HG02938 (cell line): ENCODE measurements at regions not wholly inside any gene's neighbourhood (a gene's known extent, or its start where the extent isn't known, plus 50 kb on each side); places are given as distances from the start of the nearest gene placed in this dataset.

Experiments
- ATAC-seq: cut with Tn5 transposase; IDR thresholded peaks from one replicate; pipeline ENCODE4 v1.9.1; 2021; ENCODE audit warnings: mild to moderate bottlenecking, moderate library complexity; ENCODE audit not compliant: unreplicated experiment

- no peak for ATAC-seq
Measured at GRCh38 chr16:76612497-76612896, 335.3 kb downstream of the CNTNAP4 start.

- no peak for ATAC-seq
Measured at GRCh38 chr16:76614269-76614668, 337.1 kb downstream of the CNTNAP4 start.

GRCh38 chr16:76622876-76623275 lies 345.7 kb downstream of the CNTNAP4 start:
- ATAC-seq: no peak

GRCh38 chr16:76634847-76635697 lies 357.9 kb downstream of the CNTNAP4 start:
- ATAC-seq: no peak

GRCh38 chr16:76639685-76640289 lies 362.6 kb downstream of the CNTNAP4 start:
- ATAC-seq: no peak

- ATAC-seq: no peak
Measured at GRCh38 chr16:76650582-76650981, 373.4 kb downstream of the CNTNAP4 start.

- ATAC-seq: no peak
Measured at GRCh38 chr16:76653390-76654026, 376.3 kb downstream of the CNTNAP4 start.

GRCh38 chr16:76654088-76654820 lies 377.1 kb downstream of the CNTNAP4 start:
- no peak for ATAC-seq

GRCh38 chr16:76656994-76657393 lies 379.8 kb downstream of the CNTNAP4 start:
- ATAC-seq: no peak

- ATAC-seq: no peak
Measured at GRCh38 chr16:76661691-76662235, 384.6 kb downstream of the CNTNAP4 start.

- no peak for ATAC-seq
Measured at GRCh38 chr16:76665571-76666275, 388.5 kb downstream of the CNTNAP4 start.

- ATAC-seq: no peak
Measured at GRCh38 chr16:76668207-76668725, 391.1 kb downstream of the CNTNAP4 start.

- no peak for ATAC-seq
Measured at GRCh38 chr16:76669288-76669687, 392.1 kb downstream of the CNTNAP4 start.

- ATAC-seq: no peak
Measured at GRCh38 chr16:76670125-76670857, 393.1 kb downstream of the CNTNAP4 start.

- ATAC-seq: no peak
Measured at GRCh38 chr16:76676356-76676755, 399.2 kb downstream of the CNTNAP4 start.

GRCh38 chr16:76681296-76681695 lies 404.1 kb downstream of the CNTNAP4 start:
- no peak for ATAC-seq

GRCh38 chr16:76683051-76683450 lies 405.9 kb downstream of the CNTNAP4 start:
- ATAC-seq: no peak

GRCh38 chr16:76696876-76697275 lies 419.7 kb downstream of the CNTNAP4 start:
- ATAC-seq: no peak

GRCh38 chr16:76705892-76706291 lies 428.7 kb downstream of the CNTNAP4 start:
- ATAC-seq: no peak
